Fibroblast of mammary gland (primary cell): ENCODE measurements at regions not wholly inside any gene's neighbourhood (a gene's known extent, or its start where the extent isn't known, plus 50 kb on each side); places are given as distances from the start of the nearest gene placed in this dataset.

Experiments used
- DNase-seq: peaks from one replicate; pipeline ENCODE4 v3.0.0-alpha.2; 2010; ENCODE audit warnings: low read depth
- H3K4me3 ChIP-seq: 2 replicates; pipeline ENCODE4 v1.5.1; 2011; ENCODE audit warnings: low read depth, mild to moderate bottlenecking, low read length, moderate library complexity; ENCODE audit not compliant: control insufficient read depth
- TF ChIP-seq, protein P1 (sequence below): conservative IDR thresholded peaks from 2 replicates; pipeline ENCODE4 v1.5.1; 2011; ENCODE audit warnings: low read depth, low read length, inconsistent platforms; ENCODE audit not compliant: control insufficient read depth, insufficient read depth

DNA sequence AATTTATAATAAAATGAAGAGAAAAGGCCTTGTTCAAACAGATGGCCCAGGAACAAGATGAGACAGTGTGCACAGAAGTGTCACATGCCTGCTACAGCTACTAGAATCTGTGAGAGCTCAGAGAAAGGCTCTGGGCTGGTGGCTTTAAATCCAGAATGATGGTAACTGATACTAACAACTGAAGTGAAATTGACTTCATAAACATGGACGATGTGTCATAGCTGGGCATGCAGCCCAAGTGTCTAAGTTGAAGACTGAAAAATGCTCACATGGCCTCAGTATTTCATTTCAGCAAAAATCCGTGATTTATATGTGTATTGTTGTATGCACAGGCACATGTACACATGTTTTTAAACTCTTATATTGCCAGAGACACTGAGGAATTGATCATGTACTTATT, 208.3 kb upstream of the RUNX1 start:
- no peak overlapping the region for H3K4me3 ChIP-seq
- peak; percentile 97 for DNase-seq
- TF ChIP-seq, protein P1, sequence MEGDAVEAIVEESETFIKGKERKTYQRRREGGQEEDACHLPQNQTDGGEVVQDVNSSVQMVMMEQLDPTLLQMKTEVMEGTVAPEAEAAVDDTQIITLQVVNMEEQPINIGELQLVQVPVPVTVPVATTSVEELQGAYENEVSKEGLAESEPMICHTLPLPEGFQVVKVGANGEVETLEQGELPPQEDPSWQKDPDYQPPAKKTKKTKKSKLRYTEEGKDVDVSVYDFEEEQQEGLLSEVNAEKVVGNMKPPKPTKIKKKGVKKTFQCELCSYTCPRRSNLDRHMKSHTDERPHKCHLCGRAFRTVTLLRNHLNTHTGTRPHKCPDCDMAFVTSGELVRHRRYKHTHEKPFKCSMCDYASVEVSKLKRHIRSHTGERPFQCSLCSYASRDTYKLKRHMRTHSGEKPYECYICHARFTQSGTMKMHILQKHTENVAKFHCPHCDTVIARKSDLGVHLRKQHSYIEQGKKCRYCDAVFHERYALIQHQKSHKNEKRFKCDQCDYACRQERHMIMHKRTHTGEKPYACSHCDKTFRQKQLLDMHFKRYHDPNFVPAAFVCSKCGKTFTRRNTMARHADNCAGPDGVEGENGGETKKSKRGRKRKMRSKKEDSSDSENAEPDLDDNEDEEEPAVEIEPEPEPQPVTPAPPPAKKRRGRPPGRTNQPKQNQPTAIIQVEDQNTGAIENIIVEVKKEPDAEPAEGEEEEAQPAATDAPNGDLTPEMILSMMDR = no peak

DNA sequence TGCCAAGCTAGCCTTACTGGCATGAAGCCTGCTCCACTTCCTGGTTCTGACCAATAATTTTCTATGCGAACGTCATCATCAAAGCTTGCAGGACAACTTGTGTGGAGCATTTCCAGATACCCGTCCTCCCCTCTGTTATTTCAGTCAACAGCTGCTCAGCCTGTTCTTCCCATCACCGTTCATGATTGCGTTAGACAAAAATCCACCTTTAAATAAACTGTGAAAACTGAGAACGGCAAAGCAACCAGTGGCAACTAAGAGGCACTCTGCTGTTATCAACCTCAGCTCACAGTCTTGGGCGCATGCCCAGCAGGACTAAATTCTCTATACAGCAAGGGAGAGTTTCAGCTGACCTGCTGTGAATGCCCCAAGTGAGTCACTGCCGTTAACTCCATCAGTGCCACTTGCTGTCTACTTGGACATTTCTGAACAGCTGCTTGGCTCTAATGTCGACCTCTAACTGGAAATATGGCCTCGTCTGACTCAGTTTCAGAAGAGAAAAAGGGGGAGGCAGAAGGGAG, 207.4 kb upstream of the RUNX1 start:
- TF ChIP-seq, protein P1 = peak; percentile 13
- peak overlapping the region; percentile 9 for H3K4me3 ChIP-seq
- DNase-seq = peak; percentile 98

DNA sequence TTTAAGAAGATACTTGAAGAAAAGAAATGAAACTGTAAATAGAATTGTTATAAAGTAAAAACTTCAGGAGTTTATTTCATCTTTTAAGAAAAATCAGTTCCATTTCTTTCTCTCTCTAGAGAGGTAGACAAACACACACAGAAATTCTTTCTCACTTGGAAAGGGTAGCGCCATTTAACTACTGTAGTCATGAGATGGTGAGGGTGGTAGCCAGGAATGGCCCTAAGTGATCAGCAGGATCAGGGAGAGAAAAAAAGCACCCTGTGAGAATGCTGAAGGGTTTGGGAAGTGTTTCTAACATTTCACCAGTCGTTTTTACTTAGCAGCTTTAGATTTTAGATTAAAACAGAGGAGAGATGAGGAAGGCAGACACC, 205.7 kb upstream of the RUNX1 start:
- DNase-seq = no peak
- TF ChIP-seq, protein P1 = no peak
- no peak overlapping the region for H3K4me3 ChIP-seq

DNA sequence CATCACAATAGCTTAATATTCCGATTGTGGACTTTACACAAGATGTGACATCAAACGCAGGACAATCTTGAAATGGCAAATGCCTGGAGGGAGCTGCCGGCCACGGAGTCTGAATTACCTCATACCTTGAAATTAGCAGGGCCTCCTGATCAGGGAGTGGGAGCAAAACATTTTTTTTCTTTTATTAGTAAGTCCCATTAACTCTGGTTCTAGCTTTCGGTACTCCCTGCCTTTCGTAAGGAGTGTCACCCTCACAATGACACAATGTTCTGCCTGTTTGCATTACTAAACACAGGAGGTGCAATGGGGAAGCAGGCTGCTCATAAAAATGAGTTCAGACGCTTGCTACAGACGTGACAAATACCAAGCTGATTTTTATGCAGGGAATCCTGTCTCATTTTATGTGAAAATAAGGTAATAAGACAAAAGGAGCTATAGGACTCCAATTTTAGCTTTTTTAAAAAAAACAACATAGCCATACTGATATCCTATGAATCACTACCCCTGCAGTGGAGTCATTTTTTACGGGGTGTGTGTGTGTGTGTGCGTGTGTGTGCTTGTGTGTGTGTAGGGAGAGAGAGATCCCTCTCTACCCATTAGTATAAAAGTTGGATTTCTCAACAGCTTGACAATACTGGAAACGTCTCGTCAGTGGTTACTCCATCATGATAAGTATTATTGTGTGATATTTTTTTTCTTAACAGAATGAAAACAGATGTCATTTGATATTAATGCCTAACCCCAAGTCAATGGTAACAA, 205.1 kb upstream of the RUNX1 start:
- no peak overlapping the region for H3K4me3 ChIP-seq
- TF ChIP-seq, protein P1 = no peak
- DNase-seq = peak; percentile 91

DNA sequence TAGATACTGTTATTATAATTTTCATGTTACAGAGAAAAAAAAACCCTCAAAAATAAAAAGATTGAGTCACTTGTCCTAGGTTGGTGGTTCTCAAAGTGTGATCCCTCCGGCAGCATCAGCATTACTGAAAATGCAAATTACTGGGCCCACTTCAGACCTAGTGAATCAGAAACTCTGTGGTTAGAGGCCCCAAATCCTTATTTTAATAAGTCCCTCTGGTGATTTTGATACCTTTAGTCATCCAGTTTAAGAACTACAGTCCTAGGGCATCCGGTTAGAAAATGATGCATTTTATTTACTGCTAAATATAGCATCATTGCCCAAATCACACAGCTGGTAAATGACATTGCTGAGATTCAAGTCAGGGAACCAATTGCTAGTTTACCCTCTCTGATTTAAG, 203.7 kb upstream of the RUNX1 start:
- no peak overlapping the region for H3K4me3 ChIP-seq
- DNase-seq = peak; percentile 80
- TF ChIP-seq, protein P1 = no peak

DNA sequence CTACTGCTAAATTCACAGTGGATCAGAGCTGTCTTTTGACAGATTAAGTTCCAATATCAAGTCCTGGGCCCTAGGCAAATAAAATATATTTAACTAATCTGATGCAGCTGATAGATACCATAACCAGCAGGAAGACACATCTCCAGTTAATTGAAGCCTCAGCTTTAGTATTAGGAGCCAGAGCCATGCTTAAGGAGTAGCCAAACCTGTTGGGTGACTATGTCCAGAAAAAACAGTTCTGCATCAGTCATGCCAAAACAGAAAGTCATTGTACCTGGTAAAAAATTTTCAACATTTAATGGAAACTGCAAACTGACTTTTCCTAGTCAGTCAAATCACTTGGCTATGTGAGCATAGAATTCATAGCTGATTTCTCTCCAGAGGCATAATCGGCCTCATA, 200.5 kb upstream of the RUNX1 start:
- TF ChIP-seq, protein P1 = no peak
- no peak overlapping the region for H3K4me3 ChIP-seq

More for the DNA sequence above, 200.5 kb upstream of the RUNX1 start:
- DNase-seq = no peak
